Keratinocyte (primary cell): ENCODE measurements at regions not wholly inside any gene's neighbourhood (a gene's known extent, or its start where the extent isn't known, plus 50 kb on each side); places are given as distances from the start of the nearest gene placed in this dataset.

Experiments used
- DNase-seq: peaks from one replicate; pipeline ENCODE4 v3.0.0-alpha.2; 2011; ENCODE audit warnings: low read depth, missing footprints, low spot score
- FAIRE-seq: peaks from 2 replicates; lab custom pipeline; 2011; peaks lifted over from hg19 to GRCh38; lab: Jason Lieb, UNC
- H2AFZ ChIP-seq: 2 replicates; pipeline ENCODE4 v1.6.0; 2012; ENCODE audit warnings: low read length, control low read depth, inconsistent platforms; ENCODE audit not compliant: control insufficient read depth
- H3K27ac ChIP-seq: 2 replicates; pipeline ENCODE4 v1.5.1; 2011; ENCODE audit warnings: low read length; ENCODE audit not compliant: control insufficient read depth, insufficient read depth
- H3K27me3 ChIP-seq: 3 replicates; pipeline ENCODE4 v1.6.0; 2011; ENCODE audit warnings: low read length; ENCODE audit not compliant: control insufficient read depth, insufficient read depth; ENCODE audit errors: extremely low read depth
- H3K36me3 ChIP-seq, 2 experiments: 2 replicates in 1 of 2; 3 replicates in 1 of 2; pipeline ENCODE4 v1.5.1; 2011; ENCODE audit warnings: low read length in 2 of 2, mild to moderate bottlenecking in 1 of 2; ENCODE audit not compliant: control insufficient read depth in 2 of 2, insufficient read depth in 2 of 2; ENCODE audit errors: extremely low read depth in 1 of 2
- H3K4me1 ChIP-seq: 3 replicates; pipeline ENCODE4 v1.5.1; 2011; ENCODE audit warnings: low read length; ENCODE audit not compliant: control insufficient read depth, insufficient read depth; ENCODE audit errors: extremely low read depth
- H3K4me2 ChIP-seq: 3 replicates; pipeline ENCODE4 v1.6.0; 2011; ENCODE audit warnings: low read depth, low read length; ENCODE audit not compliant: control insufficient read depth, insufficient read depth; ENCODE audit errors: extremely low read depth
- H3K4me3 ChIP-seq, 3 experiments: fragments of 200-600 bp in 1 of 3; sonication (generic) in 1 of 3; 2 replicates in 2 of 3; 3 replicates in 1 of 3; pipeline ENCODE4 v1.5.1; 2011 to 2016; ENCODE audit warnings: low read length in 3 of 3, mild to moderate bottlenecking in 3 of 3, control low read depth in 2 of 3, inconsistent platforms in 1 of 3, low read depth in 1 of 3, mixed read lengths in 1 of 3, mixed run types in 1 of 3, moderate library complexity in 1 of 3; ENCODE audit not compliant: control insufficient read depth in 2 of 3, insufficient read depth in 2 of 3; ENCODE audit errors: extremely low read depth in 1 of 3
- H3K79me2 ChIP-seq: 2 replicates; pipeline ENCODE4 v1.6.0; 2012; ENCODE audit warnings: low read length; ENCODE audit not compliant: control insufficient read depth, insufficient read depth
- H3K9ac ChIP-seq: 3 replicates; pipeline ENCODE4 v1.6.0; 2011; ENCODE audit warnings: low read length; ENCODE audit not compliant: control insufficient read depth, insufficient read depth; ENCODE audit errors: extremely low read depth
- H3K9me1 ChIP-seq: 3 replicates; pipeline ENCODE4 v1.6.0; 2011; ENCODE audit warnings: low read length; ENCODE audit not compliant: control insufficient read depth, insufficient read depth; ENCODE audit errors: extremely low read depth
- H3K9me3 ChIP-seq: 2 replicates; pipeline ENCODE4 v1.5.1; 2012; ENCODE audit warnings: low read depth, low read length; ENCODE audit not compliant: control insufficient read depth
- H4K20me1 ChIP-seq: 3 replicates; pipeline ENCODE4 v1.6.0; 2011; ENCODE audit warnings: low read length; ENCODE audit not compliant: control insufficient read depth, insufficient read depth; ENCODE audit errors: extremely low read depth
- CTCF ChIP-seq, 3 experiments: IDR thresholded peaks in 1 of 3; conservative IDR thresholded peaks in 1 of 3; optimal IDR thresholded peaks in 1 of 3; 2 replicates in 2 of 3; 3 replicates in 1 of 3; pipeline versions ENCODE3 to v1.5.1; 2011; ENCODE audit warnings: low read length in 3 of 3, mild to moderate bottlenecking in 3 of 3, moderate library complexity in 2 of 3, control low read depth in 1 of 3, inconsistent platforms in 1 of 3; ENCODE audit not compliant: insufficient read depth in 2 of 3; ENCODE audit errors: extremely low read depth in 1 of 3
- EZH2 ChIP-seq: IDR thresholded peaks from one replicate; pipeline ENCODE4 v1.6.1; 2012; ENCODE audit warnings: inconsistent platforms, mild to moderate bottlenecking, low read length, moderate library complexity
- dilution Hi-C: fragments of 300-500 bp; cut with MboI; formaldehyde crosslinking; loops from one replicate; pipeline ENCODE4 v1.7.0; 2020; ENCODE audit warnings: low sequenced_read_pairs; ENCODE audit not compliant: extremely low pct_ligation_motif_present

GRCh38 chr16:86971251-86971650 lies 345.9 kb downstream of the C16orf95 start:
- dilution Hi-C loops = no loop called here
- DNase-seq = no peak
- H2AFZ ChIP-seq = no peak overlapping the region

GRCh38 chr16:86974120-86974519 lies 343.1 kb downstream of the C16orf95 start:
- DNase-seq (no peak), FAIRE-seq (no peak)
- Histone ChIP-seq H3K4me3 (no peak overlapping the region), H3K27me3 (no peaks in the 10 kb centered on the region), H3K27ac (no peak overlapping the region), H2AFZ (no peak overlapping the region), H3K4me1 (no peaks in the 10 kb centered on the region), H3K9me3 (no peaks in the 10 kb centered on the region), H4K20me1 (no peaks in the 10 kb centered on the region), H3K36me3 (no peaks in the 10 kb centered on the region), H3K9me1 (no peaks in the 10 kb centered on the region), H3K79me2 (no peaks in the 10 kb centered on the region), H3K9ac (no peak overlapping the region), H3K4me2 (no peak overlapping the region)
- dilution Hi-C loops = no loop called here
- TF ChIP-seq CTCF (optimal IDR thresholded peaks at IDR 0.05 in 1 of 3, IDR thresholded peaks at IDR 0.05 in 1 of 3, conservative IDR thresholded peaks at IDR 0.05 in 1 of 3; ENCODE audit: extremely low read depth in 1 of 3, insufficient read depth in 2 of 3, low read length in 3 of 3) = no peak
- TF ChIP-seq EZH2 = no peak

More at GRCh38 chr16:86971251-86971650, 345.9 kb downstream of the C16orf95 start:
- H3K9ac ChIP-seq = no peak overlapping the region
- H3K27ac ChIP-seq = no peak overlapping the region
- no peak overlapping the region for H3K4me3 ChIP-seq
- FAIRE-seq = no peak
- H3K4me2 ChIP-seq = no peak overlapping the region
- H3K27me3 ChIP-seq = no peaks in the 10 kb centered on the region
- no peak for TF ChIP-seq EZH2
- no peak for TF ChIP-seq CTCF (optimal IDR thresholded peaks at IDR 0.05 in 1 of 3, IDR thresholded peaks at IDR 0.05 in 1 of 3, conservative IDR thresholded peaks at IDR 0.05 in 1 of 3; ENCODE audit: extremely low read depth in 1 of 3, insufficient read depth in 2 of 3, low read length in 3 of 3)
- H3K9me3 ChIP-seq = no peaks in the 10 kb centered on the region
- no peaks in the 10 kb centered on the region for H4K20me1 ChIP-seq
- H3K4me1 ChIP-seq = no peaks in the 10 kb centered on the region
- no peaks in the 10 kb centered on the region for H3K9me1 ChIP-seq
- H3K36me3 ChIP-seq = no peaks in the 10 kb centered on the region
- no peaks in the 10 kb centered on the region for H3K79me2 ChIP-seq
